Trophoblast cell (in vitro differentiated cells and primary cell): ENCODE measurements at regions not wholly inside any gene's neighbourhood (a gene's known extent, or its start where the extent isn't known, plus 50 kb on each side); places are given as distances from the start of the nearest gene placed in this dataset.

Experiments
- DNase-seq, 2 donors: peaks; one replicate each; pipeline ENCODE4 v3.0.0-alpha.2; 2016
- H2AFZ ChIP-seq: 2 replicates; pipeline ENCODE4 v1.6.1; 2013; ENCODE audit warnings: low read length, moderate library complexity, mild to moderate bottlenecking; ENCODE audit not compliant: insufficient read depth, poor library complexity
- H2AK5ac ChIP-seq: 2 replicates; pipeline ENCODE4 v1.6.1; 2013; ENCODE audit warnings: mild to moderate bottlenecking, low read length
- H2BK120ac ChIP-seq: 2 replicates; pipeline ENCODE4 v1.6.1; 2013; ENCODE audit warnings: low read length, mild to moderate bottlenecking, moderate library complexity; ENCODE audit not compliant: insufficient read depth, poor library complexity
- H2BK12ac ChIP-seq: 2 replicates; pipeline ENCODE4 v1.6.1; 2013; ENCODE audit warnings: mild to moderate bottlenecking, low read length, moderate library complexity
- H2BK5ac ChIP-seq: 2 replicates; pipeline ENCODE4 v1.6.1; 2013; ENCODE audit warnings: low read length, low read depth, moderate library complexity, mild to moderate bottlenecking; ENCODE audit not compliant: poor library complexity
- H3K14ac ChIP-seq: 2 replicates; pipeline ENCODE4 v1.6.1; 2013; ENCODE audit warnings: mild to moderate bottlenecking, low read length
- H3K18ac ChIP-seq: 2 replicates; pipeline ENCODE4 v1.6.1; 2013; ENCODE audit warnings: mild to moderate bottlenecking, low read length
- H3K23ac ChIP-seq: 2 replicates; pipeline ENCODE4 v1.6.1; 2013; ENCODE audit warnings: low read length
- H3K27ac ChIP-seq: 2 replicates; pipeline ENCODE4 v1.5.1; 2013; ENCODE audit warnings: low read depth, mild to moderate bottlenecking, inconsistent platforms, low read length, moderate library complexity
- H3K27me3 ChIP-seq: 2 replicates; pipeline ENCODE4 v1.6.1; 2013; ENCODE audit warnings: inconsistent platforms, mild to moderate bottlenecking, low read length, moderate library complexity; ENCODE audit not compliant: insufficient read depth
- H3K36me3 ChIP-seq, 2 experiments: 1 replicate in 1 of 2; 2 replicates in 1 of 2; pipeline ENCODE4 v1.6.1; 2013; ENCODE audit warnings: low read length in 2 of 2, mild to moderate bottlenecking in 2 of 2, moderate library complexity in 1 of 2; ENCODE audit not compliant: insufficient read depth in 2 of 2, control insufficient read depth in 1 of 2
- H3K4ac ChIP-seq: 2 replicates; pipeline ENCODE4 v1.6.1; 2013; ENCODE audit warnings: low read depth, mild to moderate bottlenecking, low read length, moderate library complexity
- H3K4me1 ChIP-seq, 2 experiments: 1 replicate in 1 of 2; 2 replicates in 1 of 2; pipeline ENCODE4 v1.6.1; 2013; ENCODE audit warnings: low read length in 2 of 2, mild to moderate bottlenecking in 2 of 2, moderate library complexity in 1 of 2; ENCODE audit not compliant: insufficient read depth in 2 of 2, control insufficient read depth in 1 of 2
- H3K4me2 ChIP-seq: 2 replicates; pipeline ENCODE4 v1.6.1; 2013; ENCODE audit warnings: inconsistent platforms, mild to moderate bottlenecking, low read length, moderate library complexity
- H3K4me3 ChIP-seq: 2 replicates; pipeline ENCODE4 v1.5.1; 2013; ENCODE audit warnings: mild to moderate bottlenecking, low read depth, low read length, inconsistent platforms
- H3K79me1 ChIP-seq: one replicate; pipeline ENCODE4 v1.6.1; 2013; ENCODE audit warnings: low read length
- H3K79me2 ChIP-seq: 2 replicates; pipeline ENCODE4 v1.6.1; 2013; ENCODE audit warnings: low read length, mild to moderate bottlenecking; ENCODE audit not compliant: control insufficient read depth, insufficient read depth, poor library complexity
- H3K9ac ChIP-seq: 2 replicates; pipeline ENCODE4 v1.6.1; 2013; ENCODE audit warnings: mild to moderate bottlenecking, low read length
- H3K9me3 ChIP-seq: 2 replicates; pipeline ENCODE4 v1.6.1; 2013; ENCODE audit warnings: low read depth, mild to moderate bottlenecking, control low read depth, inconsistent platforms, low read length; ENCODE audit not compliant: insufficient read depth
- H4K12ac ChIP-seq: 2 replicates; pipeline ENCODE4 v1.6.1; 2013; ENCODE audit warnings: low read depth, mild to moderate bottlenecking, low read length, moderate library complexity
- H4K8ac ChIP-seq: 2 replicates; pipeline ENCODE4 v1.6.1; 2013; ENCODE audit warnings: low read depth, mild to moderate bottlenecking, low read length, moderate library complexity
- H4K91ac ChIP-seq: one replicate; pipeline ENCODE4 v1.6.1; 2013; ENCODE audit warnings: low read depth, mild to moderate bottlenecking, low read length, moderate library complexity
- WGBS: extraction: QIAGEN DNeasy Blood & Tissue Kit; methylation state at CpG from one replicate; pipeline ENCODE4 v1.1.7; 2013; ENCODE audit warnings: missing lambda C conversion rate; ENCODE audit not compliant: insufficient read length, insufficient coverage; ENCODE audit errors: extremely low coverage; 5-methylcytosine and 5-hydroxymethylcytosine counted together

DNA sequence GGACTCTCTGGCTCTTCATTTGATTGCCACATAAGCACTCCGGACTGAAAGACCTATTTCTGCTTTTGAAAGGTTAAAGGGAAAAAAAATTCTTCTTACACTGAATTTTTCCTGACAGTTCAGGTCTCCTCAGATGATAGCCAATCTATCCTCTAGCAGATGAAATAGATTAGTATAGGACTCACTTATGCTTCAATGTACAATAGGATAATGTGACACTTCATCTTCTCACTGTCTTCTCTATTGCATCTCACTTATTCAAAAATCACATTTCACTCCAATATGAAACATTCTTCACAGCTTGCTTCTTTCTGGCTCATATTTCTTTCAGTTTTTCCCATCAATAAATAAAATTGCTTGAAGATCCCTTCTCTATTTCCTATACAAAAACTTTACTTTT is 860.9 kb upstream of the SLITRK6 start:
- Histone ChIP-seq H2BK12ac (no peak overlapping the region), H3K9ac (no peak overlapping the region), H3K18ac (no peak overlapping the region), H3K4ac (no peak overlapping the region), H2AFZ (no peak overlapping the region), H3K4me3 (no peak overlapping the region), H3K79me1 (no peaks in the 10 kb centered on the region), H3K27me3 (no peaks in the 10 kb centered on the region), H3K4me2 (no peak overlapping the region), H2BK5ac (no peak overlapping the region), H4K91ac (no peak overlapping the region), H3K36me3 (no peaks in the 10 kb centered on the region), H2AK5ac (no peak overlapping the region), H3K27ac (no peak overlapping the region), H3K9me3 (no peaks in the 10 kb centered on the region), H3K14ac (no peak overlapping the region), H2BK120ac (no peak overlapping the region), H3K4me1 (no peaks in the 10 kb centered on the region), H4K12ac (no peak overlapping the region), H3K79me2 (no peaks in the 10 kb centered on the region), H3K23ac (no peak overlapping the region), H4K8ac (no peak overlapping the region)
- no peak for DNase-seq
- WGBS = no CpG with 5 or more reads among the region's 1 CpG

GRCh38 chr13:86665842-86666241 is 866.6 kb upstream of the SLITRK6 start:
- WGBS = no CpG with 5 or more reads among the region's 3 CpGs

GRCh38 chr13:86673931-86674431 is 874.8 kb upstream of the SLITRK6 start:
- Histone ChIP-seq H2BK120ac (no peak overlapping the region), H3K4me2 (no peak overlapping the region), H4K12ac (no peak overlapping the region), H2BK5ac (no peak overlapping the region), H4K8ac (no peak overlapping the region), H3K4me3 (no peak overlapping the region), H3K9me3 (no peaks in the 10 kb centered on the region), H2AK5ac (no peak overlapping the region), H3K9ac (no peak overlapping the region), H3K18ac (no peak overlapping the region), H3K4me1 (no peaks in the 10 kb centered on the region), H3K36me3 (no peaks in the 10 kb centered on the region), H3K23ac (no peak overlapping the region), H3K79me1 (no peaks in the 10 kb centered on the region), H3K14ac (no peak overlapping the region), H2AFZ (no peak overlapping the region), H3K79me2 (no peaks in the 10 kb centered on the region), H3K4ac (no peak overlapping the region), H4K91ac (no peak overlapping the region), H3K27ac (no peak overlapping the region), H2BK12ac (no peak overlapping the region), H3K27me3 (no peaks in the 10 kb centered on the region)
- no peak for DNase-seq

More at GRCh38 chr13:86665842-86666241, 866.6 kb upstream of the SLITRK6 start:
- Histone ChIP-seq H2BK5ac (no peak overlapping the region), H3K4me3 (no peak overlapping the region), H2AFZ (no peak overlapping the region), H3K18ac (no peak overlapping the region), H3K27me3 (no peaks in the 10 kb centered on the region), H4K91ac (no peak overlapping the region), H2AK5ac (no peak overlapping the region), H3K4me1 (no peaks in the 10 kb centered on the region), H3K27ac (no peak overlapping the region), H2BK120ac (no peak overlapping the region), H3K4ac (no peak overlapping the region), H3K79me1 (no peaks in the 10 kb centered on the region), H3K9ac (no peak overlapping the region), H3K36me3 (no peaks in the 10 kb centered on the region), H4K12ac (no peak overlapping the region), H2BK12ac (no peak overlapping the region), H4K8ac (no peak overlapping the region), H3K4me2 (no peak overlapping the region), H3K23ac (no peak overlapping the region), H3K9me3 (no peaks in the 10 kb centered on the region), H3K79me2 (no peaks in the 10 kb centered on the region), H3K14ac (no peak overlapping the region)
- DNase-seq = no peak

DNA sequence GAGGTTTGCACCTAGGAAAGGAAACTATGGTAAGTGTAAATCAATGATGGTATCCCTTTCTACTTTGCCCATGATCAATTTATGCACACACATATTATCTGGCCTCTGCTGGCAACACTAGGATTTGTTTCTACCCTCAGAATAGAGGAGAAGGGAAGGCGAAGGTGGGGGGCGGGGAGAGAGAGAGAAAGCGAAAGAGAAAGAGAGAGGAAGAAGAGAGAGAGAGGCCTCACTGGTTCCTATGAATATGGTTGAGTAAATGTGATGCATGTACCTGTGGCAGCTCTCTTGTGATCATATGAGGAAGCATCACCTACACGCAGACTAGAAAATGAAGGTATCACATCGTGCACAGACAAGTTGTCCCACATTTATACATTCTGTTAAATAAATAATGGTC is 882.0 kb upstream of the SLITRK6 start:
- no peak overlapping the region for H3K27ac ChIP-seq
- H3K27me3 ChIP-seq = no peaks in the 10 kb centered on the region
- H3K23ac ChIP-seq = no peak overlapping the region
- no peaks in the 10 kb centered on the region for H3K4me1 ChIP-seq
- H2BK12ac ChIP-seq = no peak overlapping the region
- no CpG with 5 or more reads among the region's 5 CpGs for WGBS
- H3K4me2 ChIP-seq = no peak overlapping the region
- H3K9me3 ChIP-seq = no peaks in the 10 kb centered on the region
- no peak overlapping the region for H4K12ac ChIP-seq
- H3K36me3 ChIP-seq = no peaks in the 10 kb centered on the region
- no peak for DNase-seq
- no peak overlapping the region for H2AK5ac ChIP-seq
- H3K79me2 ChIP-seq = no peaks in the 10 kb centered on the region
- H3K14ac ChIP-seq = no peak overlapping the region
- H3K18ac ChIP-seq = no peak overlapping the region
- H2AFZ ChIP-seq = no peak overlapping the region
- H4K8ac ChIP-seq = no peak overlapping the region
- H3K9ac ChIP-seq = no peak overlapping the region
- no peak overlapping the region for H3K4me3 ChIP-seq
- no peak overlapping the region for H2BK120ac ChIP-seq
- H3K4ac ChIP-seq = no peak overlapping the region
- H3K79me1 ChIP-seq = no peaks in the 10 kb centered on the region
- no peak overlapping the region for H4K91ac ChIP-seq
- no peak overlapping the region for H2BK5ac ChIP-seq
